Neural progenitor cell (in vitro differentiated cells): ENCODE measurements at regions not wholly inside any gene's neighbourhood (a gene's known extent, or its start where the extent isn't known, plus 50 kb on each side); places are given as distances from the start of the nearest gene placed in this dataset.

ENCODE experiments used
- DNase-seq: peaks from one replicate; pipeline ENCODE4 v3.0.0-alpha.2; 2016; ENCODE audit warnings: low spot score
- H2AFZ ChIP-seq: fragments of 200-600 bp; sonication (generic); replicated peaks from 2 replicates; pipeline ENCODE4 v1.6.1; 2016; ENCODE audit warnings: antibody characterized with exemption
- H3F3A ChIP-seq: fragments of 200-600 bp; sonication (generic); 2 replicates; pipeline ENCODE4 v1.6.1; 2016; ENCODE audit warnings: antibody characterized with exemption, low read depth
- H3K27ac ChIP-seq: fragments of 200-600 bp; sonication (generic); 2 replicates; pipeline ENCODE4 v1.5.1; 2016; ENCODE audit warnings: mild to moderate bottlenecking
- H3K27me3 ChIP-seq: fragments of 200-600 bp; sonication (generic); 2 replicates; pipeline ENCODE4 v1.6.1; 2016; ENCODE audit warnings: mild to moderate bottlenecking, moderate library complexity
- H3K36me3 ChIP-seq: fragments of 200-600 bp; sonication (generic); 2 replicates; pipeline ENCODE4 v1.5.1; 2016
- H3K4me1 ChIP-seq: fragments of 200-600 bp; sonication (generic); 2 replicates; pipeline ENCODE4 v1.6.1; 2016; ENCODE audit warnings: mixed run types
- H3K4me2 ChIP-seq: fragments of 200-600 bp; sonication (generic); 2 replicates; pipeline ENCODE4 v1.6.1; 2016
- H3K4me3 ChIP-seq: fragments of 200-600 bp; sonication (generic); 2 replicates; pipeline ENCODE4 v1.5.1; 2016
- H3K79me2 ChIP-seq: fragments of 200-600 bp; sonication (generic); 2 replicates; pipeline ENCODE4 v1.6.1; 2016; ENCODE audit warnings: low read depth
- H3K9ac ChIP-seq: fragments of 200-600 bp; sonication (generic); 2 replicates; pipeline ENCODE4 v1.6.1; 2016
- H3K9me3 ChIP-seq: fragments of 200-600 bp; sonication (generic); 2 replicates; pipeline ENCODE4 v1.5.1; 2016; ENCODE audit warnings: low read depth
- H4K20me1 ChIP-seq: fragments of 200-600 bp; sonication (generic); 2 replicates; pipeline ENCODE4 v1.6.1; 2016; ENCODE audit warnings: low read depth
- H3K27ac Mint-ChIP-seq: 3 replicates; pipeline ENCODE4 v1.8.0; 2021; ENCODE audit warnings: mixed read lengths
- H3K27me3 Mint-ChIP-seq: 2 replicates; pipeline ENCODE4 v1.8.0; 2022; ENCODE audit warnings: low read depth, mild to moderate bottlenecking, inconsistent platforms, moderate library complexity, mixed read lengths; ENCODE audit not compliant: insufficient read depth
- H3K36me3 Mint-ChIP-seq: 3 replicates; pipeline ENCODE4 v1.8.0; 2021; ENCODE audit warnings: mixed read lengths
- H3K4me1 Mint-ChIP-seq: 3 replicates; pipeline ENCODE4 v1.8.0; 2021; ENCODE audit warnings: mixed read lengths
- H3K4me3 Mint-ChIP-seq: 3 replicates; pipeline ENCODE4 v1.8.0; 2021; ENCODE audit warnings: mild to moderate bottlenecking, moderate library complexity, mixed read lengths
- H3K9me3 Mint-ChIP-seq: 3 replicates; pipeline ENCODE4 v1.8.0; 2020; ENCODE audit warnings: mixed read lengths
- EZH2 ChIP-seq: fragments of 200-600 bp; sonication (generic); IDR thresholded peaks from 2 replicates; pipeline ENCODE4 v1.6.1; 2017; ENCODE audit warnings: antibody characterized with exemption, mild to moderate bottlenecking, moderate library complexity
- EZH2phosphoT487 ChIP-seq: fragments of 200-600 bp; sonication (generic); IDR thresholded peaks from 2 replicates; pipeline ENCODE4 v1.6.1; 2017; ENCODE audit warnings: antibody characterized with exemption
- TF ChIP-seq, protein P1 (sequence below): fragments of 200-600 bp; sonication (generic); IDR thresholded peaks from 2 replicates; pipeline ENCODE4 v1.5.1; 2017; ENCODE audit warnings: antibody characterized with exemption, mild to moderate bottlenecking

DNA sequence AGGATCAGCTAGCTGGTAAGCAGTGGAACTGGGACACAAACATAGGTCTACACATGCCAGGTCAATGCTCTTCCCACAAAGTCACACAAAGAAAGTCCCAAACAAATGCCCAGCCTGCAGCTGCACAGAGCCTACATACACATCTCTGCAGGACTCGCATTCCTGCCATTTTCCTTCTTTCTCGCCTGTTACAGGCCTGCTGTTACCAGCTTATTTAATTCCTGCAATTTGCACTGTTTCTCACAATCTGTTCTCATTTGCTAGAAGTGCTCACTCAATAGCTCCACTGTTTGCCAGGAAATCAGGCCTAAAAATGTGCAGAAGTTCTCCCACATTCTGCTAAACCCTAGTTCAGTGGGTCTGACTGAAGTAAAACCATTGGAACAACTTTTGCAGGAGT, 362.6 kb upstream of the C1orf87 start:
- peak overlapping the region; percentile 94 for H3K27ac Mint-ChIP-seq
- H3K9me3 ChIP-seq, result no peaks in the 10 kb centered on the region
- peaks cover 12% of the 10 kb centered on the region for H3K36me3 Mint-ChIP-seq
- TF ChIP-seq EZH2 (no peak), EZH2phosphoT487 (no peak)
- TF ChIP-seq, protein P1, sequence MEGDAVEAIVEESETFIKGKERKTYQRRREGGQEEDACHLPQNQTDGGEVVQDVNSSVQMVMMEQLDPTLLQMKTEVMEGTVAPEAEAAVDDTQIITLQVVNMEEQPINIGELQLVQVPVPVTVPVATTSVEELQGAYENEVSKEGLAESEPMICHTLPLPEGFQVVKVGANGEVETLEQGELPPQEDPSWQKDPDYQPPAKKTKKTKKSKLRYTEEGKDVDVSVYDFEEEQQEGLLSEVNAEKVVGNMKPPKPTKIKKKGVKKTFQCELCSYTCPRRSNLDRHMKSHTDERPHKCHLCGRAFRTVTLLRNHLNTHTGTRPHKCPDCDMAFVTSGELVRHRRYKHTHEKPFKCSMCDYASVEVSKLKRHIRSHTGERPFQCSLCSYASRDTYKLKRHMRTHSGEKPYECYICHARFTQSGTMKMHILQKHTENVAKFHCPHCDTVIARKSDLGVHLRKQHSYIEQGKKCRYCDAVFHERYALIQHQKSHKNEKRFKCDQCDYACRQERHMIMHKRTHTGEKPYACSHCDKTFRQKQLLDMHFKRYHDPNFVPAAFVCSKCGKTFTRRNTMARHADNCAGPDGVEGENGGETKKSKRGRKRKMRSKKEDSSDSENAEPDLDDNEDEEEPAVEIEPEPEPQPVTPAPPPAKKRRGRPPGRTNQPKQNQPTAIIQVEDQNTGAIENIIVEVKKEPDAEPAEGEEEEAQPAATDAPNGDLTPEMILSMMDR, result no peak
- H3K27me3 Mint-ChIP-seq, result peaks cover 2% of the 10 kb centered on the region
- H3K36me3 ChIP-seq, result no peaks in the 10 kb centered on the region
- no peaks in the 10 kb centered on the region for H4K20me1 ChIP-seq
- no peak overlapping the region for H3K9ac ChIP-seq
- peaks cover 32% of the 10 kb centered on the region for H3K9me3 Mint-ChIP-seq
- peaks cover 12% of the 10 kb centered on the region for H3K4me1 ChIP-seq
- no peak overlapping the region for H3K4me3 Mint-ChIP-seq
- peak overlapping the region; percentile 95 for H3K27ac ChIP-seq
- H2AFZ ChIP-seq, result peak overlapping the region; percentile 91
- peak overlapping the region; percentile 32 for H3K4me2 ChIP-seq
- H3K79me2 ChIP-seq, result no peaks in the 10 kb centered on the region
- H3K27me3 ChIP-seq, result no peaks in the 10 kb centered on the region
- H3K4me3 ChIP-seq, result no peak overlapping the region
- peaks cover 17% of the 10 kb centered on the region for H3K4me1 Mint-ChIP-seq
- DNase-seq, result peak; percentile 56
- peaks cover 6% of the 10 kb centered on the region for H3F3A ChIP-seq

- Histone ChIP-seq H3K9me3 (no peaks in the 10 kb centered on the region), H4K20me1 (no peaks in the 10 kb centered on the region), H2AFZ (no peak overlapping the region), H3K4me1 (peaks cover 9% of the 10 kb centered on the region), H3K4me2 (no peak overlapping the region), H3K9ac (no peak overlapping the region), H3K27me3 (no peaks in the 10 kb centered on the region), H3K36me3 (no peaks in the 10 kb centered on the region), H3K79me2 (no peaks in the 10 kb centered on the region), H3F3A (peaks cover 5% of the 10 kb centered on the region), H3K27ac (no peak overlapping the region), H3K4me3 (no peak overlapping the region)
- Mint-ChIP-seq H3K36me3 (peaks cover 8% of the 10 kb centered on the region), H3K27ac (no peak overlapping the region), H3K4me3 (no peak overlapping the region), H3K27me3 (peaks cover 2% of the 10 kb centered on the region), H3K4me1 (peaks cover 21% of the 10 kb centered on the region), H3K9me3 (peaks cover 31% of the 10 kb centered on the region)
- TF ChIP-seq EZH2 (no peak), EZH2phosphoT487 (no peak)
- TF ChIP-seq, protein P1, result no peak
- no peak for DNase-seq
Observed at GRCh38 chr1:60431593-60431992, 358.0 kb upstream of the C1orf87 start.

DNA sequence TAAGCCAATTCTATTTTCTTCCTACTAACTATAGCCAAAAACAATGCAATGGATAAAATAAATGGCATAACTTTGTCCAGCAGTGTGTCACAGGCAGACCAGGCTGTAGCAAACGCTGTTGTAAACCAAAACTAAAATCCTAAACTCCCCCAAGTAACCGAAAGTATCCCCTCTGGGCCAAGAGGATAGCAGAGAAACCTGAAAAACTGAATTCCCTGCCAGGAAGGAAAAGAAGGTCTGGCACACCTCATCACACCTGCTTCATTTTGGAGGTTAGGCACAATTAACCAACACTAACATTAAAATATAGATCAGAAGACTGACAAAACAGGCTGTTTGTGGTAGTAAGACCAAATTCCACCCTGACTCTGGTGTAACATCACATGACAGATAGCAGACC, 356.8 kb upstream of the C1orf87 start:
- H3K27ac Mint-ChIP-seq, result no peak overlapping the region
- H3K9ac ChIP-seq, result no peak overlapping the region
- H3K79me2 ChIP-seq, result no peaks in the 10 kb centered on the region
- H3K27me3 ChIP-seq, result no peaks in the 10 kb centered on the region
- H3K36me3 ChIP-seq, result no peaks in the 10 kb centered on the region
- H3K9me3 Mint-ChIP-seq, result peaks cover 25% of the 10 kb centered on the region
- H3K4me1 ChIP-seq, result no peaks in the 10 kb centered on the region
- H3K36me3 Mint-ChIP-seq, result peaks cover 7% of the 10 kb centered on the region
- TF ChIP-seq EZH2phosphoT487 (no peak), EZH2 (no peak)
- TF ChIP-seq, protein P1, result no peak
- H4K20me1 ChIP-seq, result no peaks in the 10 kb centered on the region
- H3K4me1 Mint-ChIP-seq, result peaks cover 9% of the 10 kb centered on the region
- H3F3A ChIP-seq, result no peaks in the 10 kb centered on the region
- no peak for DNase-seq
- no peaks in the 10 kb centered on the region for H3K9me3 ChIP-seq
- no peak overlapping the region for H3K27ac ChIP-seq
- H3K4me3 ChIP-seq, result no peak overlapping the region
- H3K27me3 Mint-ChIP-seq, result no peaks in the 10 kb centered on the region
- no peak overlapping the region for H3K4me3 Mint-ChIP-seq
- no peak overlapping the region for H3K4me2 ChIP-seq
- no peak overlapping the region for H2AFZ ChIP-seq
